Thyroid gland (tissue), 4 donors: ENCODE measurements at regions not wholly inside any gene's neighbourhood (a gene's known extent, or its start where the extent isn't known, plus 50 kb on each side); places are given as distances from the start of the nearest gene placed in this dataset.

Experiments used
- DNase-seq, 2 donors: peaks; one replicate each; pipeline ENCODE4 v3.0.0-alpha.2; 2019
- H3K27ac ChIP-seq, 3 donors: fragments of 200-600 bp; sonication (generic); 1 replicate in 2 of 3; 2 replicates in 1 of 3; pipeline ENCODE4 v1.5.1; 2016 to 2019; ENCODE audit warnings: mild to moderate bottlenecking in 1 of 3, moderate library complexity in 1 of 3
- H3K27me3 ChIP-seq: fragments of 200-600 bp; sonication (generic); one replicate; pipeline ENCODE4 v1.5.1; 2019
- H3K36me3 ChIP-seq, 2 donors: fragments of 200-600 bp; sonication (generic); one replicate each; pipeline ENCODE4 v1.5.1; 2016 to 2019
- H3K4me1 ChIP-seq, 2 donors: fragments of 200-600 bp; sonication (generic); one replicate each; pipeline ENCODE4 v1.5.1; 2017 to 2019
- H3K4me3 ChIP-seq, 3 donors: fragments of 200-600 bp; sonication (generic); replicated peaks in 1 of 3; 1 replicate in 2 of 3; 2 replicates in 1 of 3; pipeline ENCODE4 v1.5.1; 2016; ENCODE audit warnings: mild to moderate bottlenecking in 1 of 3
- H3K9me3 ChIP-seq: fragments of 200-600 bp; sonication (generic); one replicate; pipeline ENCODE4 v1.5.1; 2017
- CTCF ChIP-seq, 6 experiments: fragments of 200-600 bp in 3 of 6; fragments of 450-650 bp in 3 of 6; sonication (generic) in 3 of 6; IDR thresholded peaks; one replicate each; pipeline ENCODE4 v1.5.1; 2016 to 2019; ENCODE audit warnings: antibody characterized with exemption in 6 of 6, mild to moderate bottlenecking in 2 of 6, inconsistent platforms in 1 of 6, moderate library complexity in 1 of 6
- POLR2A ChIP-seq, 2 donors: fragments of 450-650 bp; IDR thresholded peaks; one replicate each; pipeline ENCODE4 v1.6.1; 2017; ENCODE audit warnings: antibody characterized with exemption in 2 of 2, mild to moderate bottlenecking in 2 of 2, moderate library complexity in 1 of 2
- WGBS, 2 donors: methylation state at CpG; one replicate each; pipeline ENCODE4 v1.1.5; 2017; 5-methylcytosine and 5-hydroxymethylcytosine counted together
- intact Hi-C: fragments of 100-400 bp; cut with DNase I; formaldehyde crosslinking; loops from one replicate; pipeline ENCODE4 v1.15.1; 2023

DNA sequence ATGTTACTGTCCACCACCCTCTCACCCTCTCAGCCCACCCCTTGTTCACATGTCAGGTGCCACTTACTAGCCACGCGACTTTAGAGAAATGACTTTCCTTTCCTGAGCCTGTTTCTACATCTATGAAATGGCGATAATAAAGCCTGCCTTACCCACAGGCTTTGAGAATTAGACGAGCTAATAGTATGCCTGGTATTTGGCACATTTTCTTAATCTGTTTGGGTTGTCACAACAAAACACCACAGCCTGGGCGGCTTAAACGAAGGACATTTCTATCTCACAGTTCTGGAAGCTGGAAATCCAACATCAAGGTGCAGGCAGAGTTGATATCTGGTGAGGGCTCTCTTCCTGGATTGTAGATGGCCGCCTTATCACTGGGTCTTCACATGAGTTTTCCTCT, 273.9 kb upstream of the FMN2 start:
- H3K9me3 ChIP-seq = no peaks in the 10 kb centered on the region
- TF ChIP-seq POLR2A (IDR thresholded peaks at IDR 0.05) (no peak), CTCF (IDR thresholded peaks at IDR 0.05) (no peak)
- intact Hi-C loops = no loop called here
- DNase-seq = no peak
- no peaks in the 10 kb centered on the region for H3K27me3 ChIP-seq
- no peaks in the 10 kb centered on the region for H3K36me3 ChIP-seq
- no peak overlapping the region for H3K4me3 ChIP-seq
- WGBS, 2 donors = 84 to 91% methylated on average over 7 of the region's 7 CpGs
- no peak overlapping the region for H3K27ac ChIP-seq
- no peaks in the 10 kb centered on the region for H3K4me1 ChIP-seq

- TF ChIP-seq CTCF (IDR thresholded peaks at IDR 0.05) (no peak), POLR2A (IDR thresholded peaks at IDR 0.05) (no peak)
- H3K27ac ChIP-seq = no peak overlapping the region
- no peak overlapping the region for H3K4me3 ChIP-seq
- no peaks in the 10 kb centered on the region for H3K4me1 ChIP-seq
- no peaks in the 10 kb centered on the region for H3K36me3 ChIP-seq
- no peaks in the 10 kb centered on the region for H3K9me3 ChIP-seq
- no peaks in the 10 kb centered on the region for H3K27me3 ChIP-seq
- WGBS, 2 donors = 72 to 84% methylated on average over 6 of the region's 6 CpGs
- DNase-seq = no peak
- intact Hi-C loops = no loop called here
Observed at GRCh38 chr1:239819096-239819495, 272.6 kb upstream of the FMN2 start.

- DNase-seq = no peak
- Histone ChIP-seq H3K9me3 (no peaks in the 10 kb centered on the region), H3K4me1 (no peaks in the 10 kb centered on the region), H3K27me3 (no peaks in the 10 kb centered on the region), H3K4me3 (no peak overlapping the region), H3K36me3 (no peaks in the 10 kb centered on the region), H3K27ac (no peak overlapping the region)
- 62 to 74% methylated on average over 10 of the region's 10 CpGs for WGBS, 2 donors
- intact Hi-C loops = no loop called here
- TF ChIP-seq POLR2A (IDR thresholded peaks at IDR 0.05) (no peak), CTCF (IDR thresholded peaks at IDR 0.05) (no peak)
Observed at GRCh38 chr1:239819756-239820250, 271.9 kb upstream of the FMN2 start.

DNA sequence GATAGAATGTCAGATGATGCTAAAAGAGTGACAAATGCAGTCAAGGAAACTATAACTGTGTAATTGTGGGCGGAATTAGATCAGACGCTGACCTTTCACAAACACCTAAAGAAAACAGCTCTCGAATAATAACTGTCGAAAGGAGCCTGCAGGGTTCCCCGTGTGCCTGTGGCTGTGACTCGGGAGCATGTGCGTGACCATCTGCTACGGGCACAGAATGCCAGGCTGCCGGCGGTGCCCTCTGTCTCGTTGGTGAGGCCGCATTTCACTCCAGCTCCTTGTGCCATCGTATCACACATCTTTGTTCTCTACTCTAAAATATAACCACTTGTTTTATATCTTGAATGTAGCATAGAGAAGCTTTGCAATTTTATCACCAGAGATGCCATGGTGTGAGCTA, 267.8 kb upstream of the FMN2 start:
- no peaks in the 10 kb centered on the region for H3K9me3 ChIP-seq
- no peak overlapping the region for H3K27ac ChIP-seq
- no peaks in the 10 kb centered on the region for H3K27me3 ChIP-seq
- WGBS, 2 donors = 81 to 88% methylated on average over 13 of the region's 13 CpGs
- H3K4me3 ChIP-seq = no peak overlapping the region
- TF ChIP-seq POLR2A (IDR thresholded peaks at IDR 0.05) = no peak
- no peaks in the 10 kb centered on the region for H3K36me3 ChIP-seq
- intact Hi-C loops = no loop called here
- DNase-seq = no peak
- no peaks in the 10 kb centered on the region for H3K4me1 ChIP-seq

DNA sequence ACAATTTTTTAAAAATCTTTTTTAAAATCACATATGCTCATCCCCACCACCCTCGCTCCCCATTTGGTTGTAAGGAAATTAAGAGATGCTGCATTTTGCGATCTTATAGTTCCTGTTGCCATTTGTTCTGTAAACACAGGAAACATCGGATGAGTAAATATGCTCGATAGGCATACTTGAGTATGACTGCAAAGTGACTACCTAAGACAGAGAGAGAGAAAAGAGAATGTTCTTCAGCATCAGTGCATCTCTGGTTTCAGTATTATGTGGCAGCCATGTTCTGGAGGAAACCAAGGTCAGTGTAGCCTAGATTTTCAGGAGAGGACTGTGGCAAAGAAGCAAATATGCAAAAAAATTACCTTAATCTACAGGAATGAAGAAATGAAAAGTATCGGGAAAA, 265.5 kb upstream of the FMN2 start:
- no peak for TF ChIP-seq POLR2A (IDR thresholded peaks at IDR 0.05)
- no peak for TF ChIP-seq CTCF (IDR thresholded peaks at IDR 0.05)
- Histone ChIP-seq H3K27me3 (no peaks in the 10 kb centered on the region), H3K4me3 (no peak overlapping the region), H3K9me3 (no peaks in the 10 kb centered on the region), H3K4me1 (no peaks in the 10 kb centered on the region), H3K36me3 (no peaks in the 10 kb centered on the region), H3K27ac (no peak overlapping the region)
- 88% methylated on average over 5 of the region's 5 CpGs for WGBS, 2 donors
- DNase-seq = no peak
- intact Hi-C loops = no loop called here

DNA sequence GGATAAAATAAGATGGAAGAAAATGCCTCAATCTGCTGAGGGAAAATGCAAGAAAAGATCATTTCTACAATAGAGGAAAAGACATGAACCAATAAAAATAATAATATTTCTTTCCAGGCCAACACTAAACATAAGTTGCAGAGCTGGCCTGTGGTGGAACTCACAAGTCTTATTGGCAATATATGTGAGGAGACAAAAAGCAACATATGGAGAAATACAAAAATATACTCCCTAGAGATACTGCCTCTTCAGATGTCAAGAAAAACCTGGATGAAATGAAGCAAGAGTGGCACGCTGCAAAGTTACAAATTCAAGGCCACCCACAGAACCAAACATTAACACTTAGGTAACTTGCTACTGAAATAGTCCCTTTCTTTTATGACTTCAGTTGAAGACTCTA, 264.9 kb upstream of the FMN2 start:
- H3K27me3 ChIP-seq = no peaks in the 10 kb centered on the region
- no peak overlapping the region for H3K27ac ChIP-seq
- no peak for DNase-seq
- no peaks in the 10 kb centered on the region for H3K36me3 ChIP-seq
- no peaks in the 10 kb centered on the region for H3K9me3 ChIP-seq
- 85 to 96% methylated on average over 1 of the region's 1 CpG for WGBS, 2 donors
- no peaks in the 10 kb centered on the region for H3K4me1 ChIP-seq
- intact Hi-C loops = no loop called here
- H3K4me3 ChIP-seq = no peak overlapping the region
- no peak for TF ChIP-seq CTCF (IDR thresholded peaks at IDR 0.05)
